D721Med (cell line): ENCODE measurements at regions not wholly inside any gene's neighbourhood (a gene's known extent, or its start where the extent isn't known, plus 50 kb on each side); places are given as distances from the start of the nearest gene placed in this dataset.

Source experiments
- DNase-seq: peaks from one replicate; pipeline ENCODE4 v3.0.0; 2011; ENCODE audit warnings: low spot score; ENCODE audit not compliant: insufficient read length
- FAIRE-seq: peaks from 2 replicates; lab custom pipeline; 2011; peaks lifted over from hg19 to GRCh38; lab: Jason Lieb, UNC
- TF ChIP-seq, protein P1 (sequence below): IDR thresholded peaks from 2 replicates; pipeline ENCODE4 v1.5.1; 2012; ENCODE audit warnings: mild to moderate bottlenecking, control low read depth; ENCODE audit not compliant: insufficient read depth; ENCODE audit errors: missing control alignments

DNA sequence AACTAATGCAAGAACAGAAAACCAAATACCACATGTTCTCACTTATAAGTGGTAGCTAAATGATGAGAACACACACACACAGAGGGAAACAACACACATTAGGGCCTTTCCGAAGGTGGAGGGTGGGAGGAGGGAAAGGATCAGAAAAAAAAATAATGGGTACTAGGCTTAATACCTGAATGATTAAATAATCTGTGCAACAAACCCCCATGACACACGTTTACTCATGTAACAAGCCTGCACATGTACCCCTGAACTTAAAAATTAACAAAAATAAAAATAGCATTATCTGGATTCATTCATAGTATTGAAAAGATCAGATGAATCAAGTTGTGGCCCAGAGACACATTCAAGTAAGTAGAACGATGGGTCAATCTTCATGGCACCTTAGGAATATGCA lies 159.5 kb upstream of the POT1 start:
- no peak for FAIRE-seq
- TF ChIP-seq, protein P1, sequence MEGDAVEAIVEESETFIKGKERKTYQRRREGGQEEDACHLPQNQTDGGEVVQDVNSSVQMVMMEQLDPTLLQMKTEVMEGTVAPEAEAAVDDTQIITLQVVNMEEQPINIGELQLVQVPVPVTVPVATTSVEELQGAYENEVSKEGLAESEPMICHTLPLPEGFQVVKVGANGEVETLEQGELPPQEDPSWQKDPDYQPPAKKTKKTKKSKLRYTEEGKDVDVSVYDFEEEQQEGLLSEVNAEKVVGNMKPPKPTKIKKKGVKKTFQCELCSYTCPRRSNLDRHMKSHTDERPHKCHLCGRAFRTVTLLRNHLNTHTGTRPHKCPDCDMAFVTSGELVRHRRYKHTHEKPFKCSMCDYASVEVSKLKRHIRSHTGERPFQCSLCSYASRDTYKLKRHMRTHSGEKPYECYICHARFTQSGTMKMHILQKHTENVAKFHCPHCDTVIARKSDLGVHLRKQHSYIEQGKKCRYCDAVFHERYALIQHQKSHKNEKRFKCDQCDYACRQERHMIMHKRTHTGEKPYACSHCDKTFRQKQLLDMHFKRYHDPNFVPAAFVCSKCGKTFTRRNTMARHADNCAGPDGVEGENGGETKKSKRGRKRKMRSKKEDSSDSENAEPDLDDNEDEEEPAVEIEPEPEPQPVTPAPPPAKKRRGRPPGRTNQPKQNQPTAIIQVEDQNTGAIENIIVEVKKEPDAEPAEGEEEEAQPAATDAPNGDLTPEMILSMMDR = no peak
- no peak for DNase-seq

DNA sequence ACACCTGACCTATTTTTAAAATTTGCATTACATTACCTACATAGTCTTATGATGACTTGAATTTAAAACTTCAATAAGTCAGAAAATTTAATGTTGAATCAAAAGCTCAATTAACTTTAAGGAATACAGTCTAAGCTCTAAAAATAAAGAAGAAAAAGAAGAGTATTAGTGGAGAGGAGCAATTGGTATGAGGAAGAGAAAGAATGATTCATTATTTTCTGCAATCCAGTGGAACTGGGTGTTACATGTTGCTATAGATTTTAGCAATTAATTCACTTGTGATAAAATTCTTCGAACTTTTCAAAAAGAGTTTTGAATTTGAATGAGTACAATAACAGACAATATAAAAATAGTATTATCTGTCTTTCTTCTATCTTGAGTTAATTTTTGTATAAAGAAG lies 158.9 kb upstream of the POT1 start:
- DNase-seq (no peak), FAIRE-seq (no peak)
- TF ChIP-seq, protein P1 = no peak

DNA sequence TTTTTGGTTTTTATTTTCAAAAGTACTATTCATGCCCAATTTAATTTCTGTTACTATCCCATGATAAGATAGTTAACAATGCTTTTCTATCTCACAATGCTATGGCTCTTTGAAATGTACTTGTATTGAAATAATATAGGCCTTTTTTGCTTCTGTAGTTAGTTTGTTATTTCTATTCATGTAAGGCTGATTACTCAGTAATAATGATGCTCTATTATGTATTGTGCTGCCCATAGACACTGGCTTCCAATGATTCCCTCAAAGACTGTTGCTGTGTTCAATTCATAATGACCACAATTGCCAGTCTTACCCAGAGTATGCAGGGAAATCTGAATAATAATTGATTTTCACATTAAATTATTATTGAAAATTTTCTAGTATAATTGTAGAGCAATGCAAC lies 155.5 kb upstream of the POT1 start:
- FAIRE-seq (no peak), DNase-seq (no peak)
- TF ChIP-seq, protein P1 = no peak

DNA sequence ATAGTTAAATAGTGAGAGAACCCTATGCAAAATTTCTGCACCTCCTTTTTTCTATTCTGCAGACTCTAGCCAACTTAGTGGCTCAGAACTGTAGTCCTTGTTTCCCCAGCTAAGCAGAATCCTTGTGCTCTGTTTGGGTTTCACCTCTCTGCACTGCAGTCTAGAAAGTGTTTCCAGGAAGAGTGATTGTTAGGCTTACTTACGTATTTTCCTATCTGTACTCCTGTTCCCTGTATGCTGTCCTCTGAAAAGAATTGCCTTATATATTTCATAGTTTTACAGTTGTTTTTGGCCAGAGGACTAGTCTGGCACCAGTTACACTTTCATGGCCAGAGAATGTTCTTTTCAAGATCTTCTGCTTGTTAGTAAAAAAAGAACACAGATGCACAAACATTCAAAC lies 154.6 kb upstream of the POT1 start:
- TF ChIP-seq, protein P1 = no peak
- FAIRE-seq (no peak), DNase-seq (no peak)

DNA sequence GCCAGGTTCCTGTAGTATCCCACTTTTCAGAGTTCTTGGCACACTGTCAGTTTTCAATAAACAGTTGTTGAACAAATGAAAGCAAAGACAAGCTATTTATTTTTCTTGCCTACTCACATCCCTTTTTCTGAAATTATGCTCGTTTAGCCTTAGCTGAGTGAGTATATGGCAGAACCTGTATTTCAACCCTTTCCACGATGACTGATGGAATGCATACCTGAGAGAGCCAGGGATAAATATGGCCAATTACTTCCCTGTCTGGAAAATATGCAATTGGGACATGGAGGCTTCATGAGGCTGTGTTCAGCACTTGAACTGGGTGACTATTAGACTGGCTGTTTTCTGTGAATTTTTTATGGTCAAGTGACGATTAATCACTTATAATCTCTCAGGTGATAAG lies 144.5 kb upstream of the POT1 start:
- DNase-seq = no peak
- no peak for FAIRE-seq
- TF ChIP-seq, protein P1 = no peak

DNA sequence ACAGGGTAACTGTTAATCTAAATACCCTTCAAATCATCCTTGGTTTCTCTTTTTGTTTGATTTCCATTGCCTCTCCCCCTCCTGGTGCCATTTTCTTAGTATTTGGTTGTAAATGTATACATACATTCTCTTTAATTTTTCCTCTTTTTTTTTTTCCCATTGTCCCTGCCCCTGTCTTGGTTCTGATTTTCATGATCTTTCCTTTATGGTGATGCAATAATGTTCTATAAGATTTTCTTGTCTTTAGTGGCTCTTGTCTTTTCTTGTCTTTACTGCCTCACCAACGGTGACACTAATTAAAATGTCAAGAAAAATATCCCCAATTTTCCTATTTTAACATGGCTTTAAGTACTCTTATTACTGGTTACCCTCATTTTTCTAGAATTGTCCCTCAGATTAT lies 135.9 kb upstream of the POT1 start:
- no peak for FAIRE-seq
- TF ChIP-seq, protein P1 = no peak

DNA sequence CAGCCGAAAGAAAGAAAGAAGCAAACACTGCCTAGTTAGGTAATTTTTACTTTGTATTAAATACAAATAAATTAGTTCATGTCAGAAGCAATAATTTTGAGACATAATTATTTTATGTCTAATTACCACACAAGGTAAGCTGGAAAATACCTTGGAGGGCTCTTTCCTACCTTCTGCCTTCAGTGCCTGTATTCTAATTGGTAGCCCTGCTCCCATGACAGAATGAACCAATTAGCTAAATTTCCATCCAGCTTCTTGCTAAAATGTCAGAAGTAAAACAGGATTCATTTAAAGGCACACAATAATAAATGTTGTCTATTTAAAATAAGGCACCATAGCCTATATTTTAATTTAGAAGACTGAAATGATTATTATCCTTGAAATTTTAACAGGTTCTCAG lies 135.4 kb upstream of the POT1 start:
- DNase-seq (no peak), FAIRE-seq (no peak)
- TF ChIP-seq, protein P1 = no peak

More for the DNA sequence above, 135.9 kb upstream of the POT1 start:
- no peak for DNase-seq
